ENCODE measurements at regions not wholly inside any gene's neighbourhood (a gene's known extent, or its start where the extent isn't known, plus 50 kb on each side); places are given as distances from the start of the nearest gene placed in this dataset.

DNA sequence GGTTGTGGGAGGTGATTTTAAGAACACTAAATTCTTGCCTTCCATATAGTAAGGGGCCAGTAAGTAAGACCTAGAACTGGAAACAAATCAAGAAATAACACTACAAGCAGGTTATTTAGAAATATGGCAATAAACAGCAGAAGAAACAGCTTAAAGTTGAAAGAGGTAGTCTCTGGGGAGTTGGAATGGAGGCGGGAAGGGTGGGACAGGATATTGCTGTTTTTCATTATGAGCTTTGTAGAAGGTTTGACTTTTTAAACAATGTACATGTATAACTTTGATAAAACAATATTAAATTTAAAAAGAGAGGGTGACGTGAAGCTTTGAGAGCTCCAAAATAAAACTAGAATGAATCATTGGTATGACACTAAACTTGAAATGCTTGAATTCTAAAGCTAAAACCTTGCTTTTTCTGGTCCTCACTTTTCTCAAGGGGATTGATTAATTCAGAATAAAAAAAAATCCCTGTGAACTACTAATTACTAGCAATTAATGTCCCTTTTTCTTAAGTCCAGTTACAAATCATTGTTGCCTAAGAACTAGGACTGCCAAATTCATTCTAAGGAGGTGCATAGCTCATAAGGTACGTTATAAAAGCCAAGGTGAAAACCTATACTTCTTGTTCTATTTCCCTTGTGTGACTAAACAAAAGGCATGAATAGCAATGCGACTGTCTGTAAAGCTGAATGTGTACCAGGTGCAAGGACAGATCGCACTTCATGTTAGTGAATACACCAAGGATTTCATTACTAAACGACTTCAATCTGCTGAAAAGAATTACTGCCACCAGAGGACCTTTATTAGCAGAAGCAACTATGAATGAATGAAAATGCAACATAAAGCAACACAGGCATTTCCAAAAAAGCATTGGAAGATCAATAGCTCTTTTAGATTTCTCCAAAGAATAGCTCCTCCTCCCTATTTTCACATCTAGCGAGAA, 177.5 kb downstream of the RBM43 start:
- DNase-seq (ENCODE audit: low spot score) = no peak

DNA sequence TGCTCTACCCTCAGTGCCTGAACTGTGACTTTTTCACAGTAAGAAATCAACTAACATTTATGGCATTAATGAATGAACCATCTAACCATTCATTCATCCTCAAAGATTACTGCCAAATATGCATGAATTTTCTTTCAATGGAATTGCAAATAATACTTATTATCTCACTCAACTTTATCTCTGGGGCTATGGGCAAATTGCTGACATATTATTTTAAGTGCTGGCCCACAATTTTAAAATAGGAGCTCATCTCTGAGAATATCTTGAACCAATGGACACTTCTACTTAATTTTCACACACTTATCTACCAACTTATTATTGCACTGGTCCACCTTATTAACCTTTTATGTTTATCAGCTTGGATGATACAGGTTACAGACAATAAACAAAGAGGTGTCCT, 182.8 kb downstream of the RBM43 start:
- no peak for DNase-seq (ENCODE audit: low spot score)

DNA sequence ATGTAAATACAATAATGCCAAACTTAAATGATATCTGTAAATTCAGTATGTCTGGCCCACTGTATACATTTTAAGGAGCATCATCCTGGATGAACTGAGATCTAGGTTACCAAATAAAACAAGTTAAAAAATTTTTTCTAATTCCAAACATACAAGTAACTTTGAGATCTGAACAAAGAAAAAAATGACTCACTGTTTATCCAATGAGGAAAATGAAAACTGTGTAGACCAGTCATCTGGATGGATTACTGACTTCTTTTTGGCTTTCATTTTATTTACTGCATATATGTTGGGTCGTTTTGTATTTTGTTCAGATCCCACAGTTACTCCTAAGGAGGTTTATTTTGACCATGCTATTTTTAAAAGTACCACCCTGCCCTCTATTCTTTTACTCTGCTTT, 189.8 kb downstream of the RBM43 start:
- no peak for DNase-seq (ENCODE audit: low spot score)

DNA sequence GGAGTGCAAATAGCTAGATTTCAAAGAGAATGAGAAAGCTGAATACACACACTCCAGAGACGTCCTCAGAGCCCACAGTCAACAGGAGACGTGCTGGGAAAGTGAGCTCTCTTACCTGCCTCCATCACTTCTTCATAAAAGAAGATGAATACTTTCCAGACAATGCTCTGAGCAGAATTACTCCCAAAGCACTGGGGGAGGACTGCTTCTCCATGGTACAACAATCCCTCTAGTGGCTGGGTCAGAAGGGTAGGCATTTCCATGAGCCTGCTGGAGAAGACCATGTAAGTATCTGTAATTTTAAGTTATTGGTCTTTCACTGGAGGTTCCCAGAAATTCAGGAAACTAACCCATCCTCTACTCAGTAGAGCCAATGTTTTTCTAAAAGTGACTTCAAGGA, 190.3 kb downstream of the RBM43 start:
- DNase-seq (ENCODE audit: low spot score) = no peak

DNA sequence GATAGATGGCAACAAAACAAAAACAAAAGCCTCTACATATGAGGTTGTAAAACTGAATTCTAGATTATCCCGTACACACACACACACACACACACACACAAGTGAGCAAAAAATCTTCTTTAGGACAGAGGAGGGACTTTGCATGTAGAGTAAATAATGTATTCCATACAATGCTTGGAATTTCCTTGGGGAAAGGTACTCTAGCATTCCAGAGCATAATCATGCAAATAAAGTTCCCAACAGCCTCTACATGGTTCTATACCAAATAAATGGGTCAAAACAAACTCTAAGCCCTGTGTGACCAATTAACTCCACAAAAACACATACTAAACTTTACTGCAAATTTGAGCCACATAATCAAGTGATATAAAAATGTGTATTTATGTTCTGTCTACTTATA, 191.4 kb downstream of the RBM43 start:
- DNase-seq (ENCODE audit: low spot score) = no peak

DNA sequence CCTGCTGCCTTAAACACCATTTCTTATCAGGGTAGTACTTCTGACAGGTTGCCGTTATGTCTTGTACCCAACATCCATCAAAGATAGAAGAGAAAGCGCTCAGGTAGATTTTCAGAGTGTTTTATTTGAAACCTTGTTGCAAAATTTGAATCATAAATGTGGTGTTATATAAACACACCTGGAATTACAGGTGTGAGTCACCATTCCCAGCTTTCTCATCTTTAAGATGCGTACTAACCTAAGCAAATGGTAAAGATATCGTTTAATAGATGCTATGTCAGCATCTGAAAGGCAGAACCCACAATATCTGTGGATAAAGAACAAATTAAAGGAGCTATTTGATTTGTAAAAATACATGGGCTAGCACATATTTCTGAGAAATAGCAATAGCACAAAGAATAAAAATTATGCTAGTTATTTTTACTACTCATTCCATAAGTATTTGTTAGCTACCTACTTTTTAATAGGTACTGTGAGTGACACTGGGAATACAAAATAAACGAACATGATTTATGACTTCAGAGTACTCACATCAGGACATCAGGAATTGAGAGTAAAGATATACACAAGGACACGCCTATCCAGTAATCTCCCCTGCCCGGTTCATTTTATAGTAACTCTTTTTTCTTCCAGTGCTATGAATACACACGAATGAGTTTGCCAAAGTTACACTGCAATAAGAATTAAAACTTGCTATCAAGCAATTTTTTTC, 193.8 kb downstream of the RBM43 start:
- DNase-seq (ENCODE audit: low spot score) = no peak

DNA sequence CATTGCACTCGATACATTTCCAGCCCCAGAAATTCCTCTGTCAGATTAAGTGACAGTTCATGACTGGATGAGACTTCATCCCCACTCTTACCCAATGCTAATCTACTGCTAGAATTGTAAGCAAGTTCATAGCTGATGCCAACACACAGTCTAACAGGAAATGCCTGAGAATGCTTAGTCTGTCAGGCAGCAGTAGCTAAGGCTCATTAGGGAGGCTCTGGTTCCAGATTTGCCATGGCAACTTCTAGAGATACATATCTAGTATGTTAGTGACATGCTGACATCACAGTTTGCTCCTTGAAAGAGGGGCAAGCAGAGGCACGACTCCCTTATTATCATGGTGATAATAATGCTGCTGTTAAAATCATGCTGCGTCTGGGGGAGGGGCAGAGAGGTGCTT, 198.4 kb downstream of the RBM43 start:
- DNase-seq (ENCODE audit: low spot score) = no peak

DNA sequence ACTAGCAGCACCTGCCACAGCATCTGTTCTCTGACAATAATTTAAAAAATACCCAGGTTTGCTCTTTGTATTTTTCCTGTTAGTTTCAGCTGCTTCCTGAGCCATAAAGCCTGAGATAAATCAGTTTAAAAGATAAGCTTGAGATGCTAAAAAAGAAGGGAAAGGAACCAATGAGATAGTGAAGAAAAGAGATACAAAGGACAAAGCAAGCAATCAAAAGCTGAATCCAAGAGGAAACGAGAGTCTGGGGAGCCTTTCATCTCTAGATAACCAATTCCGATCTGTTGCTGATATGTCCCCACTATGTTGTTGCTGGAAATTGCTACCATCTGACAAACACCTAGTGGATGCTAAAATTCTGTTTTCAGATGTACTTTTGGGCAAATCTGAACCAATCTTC, 201.4 kb downstream of the RBM43 start:
- no peak for DNase-seq (ENCODE audit: low spot score)

DNA sequence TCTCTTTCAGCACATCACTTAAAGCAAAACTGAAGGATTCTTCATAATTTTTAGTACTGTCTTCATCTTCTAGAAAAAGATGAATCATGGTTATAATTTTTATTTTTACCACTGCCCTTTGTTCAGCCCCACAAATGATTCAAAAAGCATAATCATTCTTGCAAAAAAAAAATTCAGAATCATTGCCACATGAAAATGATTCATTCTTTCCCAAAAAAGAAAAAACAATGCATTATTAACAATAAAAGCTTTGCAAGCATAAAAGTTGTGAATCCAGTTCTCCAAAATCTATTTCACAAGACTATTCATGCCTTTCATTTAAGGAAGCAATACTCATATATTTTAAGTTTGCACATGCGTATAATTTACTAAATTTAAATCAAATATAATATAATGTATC, 204.8 kb downstream of the RBM43 start:
- DNase-seq (ENCODE audit: low spot score) = no peak

DNA sequence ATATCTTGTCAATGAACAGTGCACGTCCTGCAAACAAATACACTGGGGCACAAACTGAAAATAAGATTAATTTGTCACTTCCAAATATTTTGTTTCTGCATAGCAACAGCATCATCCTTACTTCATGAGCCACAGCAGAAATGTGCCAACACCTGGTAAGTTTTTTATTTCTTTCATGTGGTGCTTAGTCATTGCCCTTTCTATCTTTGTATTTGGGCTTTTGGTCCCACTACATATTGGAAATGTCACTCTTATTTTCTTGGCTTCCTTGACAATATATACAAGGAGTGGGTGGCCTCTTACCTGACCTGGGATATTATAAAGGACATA, 208.0 kb downstream of the RBM43 start:
- no peak for DNase-seq (ENCODE audit: low spot score)

DNA sequence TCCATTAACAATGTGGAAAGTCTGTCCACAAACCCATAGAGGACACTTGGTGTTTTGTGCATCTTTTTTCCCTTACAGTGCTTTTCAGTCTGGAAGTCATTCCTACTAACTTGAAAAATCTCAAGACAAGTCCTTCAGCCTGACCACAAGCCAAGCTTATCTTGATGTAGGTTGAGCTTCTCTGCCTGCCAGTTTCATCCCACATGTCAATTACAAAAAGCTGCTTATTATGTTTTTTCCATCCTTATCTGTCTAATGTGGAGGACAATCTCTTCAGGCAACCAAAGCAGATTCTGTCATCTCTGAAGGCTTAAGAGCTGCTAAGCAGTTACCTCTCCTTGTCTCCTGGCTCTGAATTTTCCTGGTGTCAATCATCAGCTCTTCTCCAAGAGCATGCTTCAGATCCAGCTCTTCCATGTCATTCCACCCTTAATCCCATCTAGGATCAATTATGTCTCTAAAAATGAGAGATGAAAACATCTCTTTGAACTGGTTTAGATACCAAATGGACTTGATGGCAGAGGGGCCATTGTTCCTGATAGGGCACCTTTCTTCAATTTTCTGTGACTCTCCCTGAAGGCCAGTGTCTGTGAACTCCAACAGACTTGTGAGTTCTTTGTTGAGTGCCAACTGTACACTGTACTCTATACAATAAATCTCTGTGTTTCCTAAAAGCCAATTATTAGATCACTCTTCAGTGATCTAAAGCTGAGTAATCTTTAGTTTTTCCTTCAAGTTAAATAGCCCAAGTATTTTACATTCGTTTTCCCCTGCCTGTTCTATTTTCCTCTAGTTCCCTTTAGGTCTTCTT, 208.6 kb downstream of the RBM43 start:
- DNase-seq (ENCODE audit: low spot score) = no peak

DNA sequence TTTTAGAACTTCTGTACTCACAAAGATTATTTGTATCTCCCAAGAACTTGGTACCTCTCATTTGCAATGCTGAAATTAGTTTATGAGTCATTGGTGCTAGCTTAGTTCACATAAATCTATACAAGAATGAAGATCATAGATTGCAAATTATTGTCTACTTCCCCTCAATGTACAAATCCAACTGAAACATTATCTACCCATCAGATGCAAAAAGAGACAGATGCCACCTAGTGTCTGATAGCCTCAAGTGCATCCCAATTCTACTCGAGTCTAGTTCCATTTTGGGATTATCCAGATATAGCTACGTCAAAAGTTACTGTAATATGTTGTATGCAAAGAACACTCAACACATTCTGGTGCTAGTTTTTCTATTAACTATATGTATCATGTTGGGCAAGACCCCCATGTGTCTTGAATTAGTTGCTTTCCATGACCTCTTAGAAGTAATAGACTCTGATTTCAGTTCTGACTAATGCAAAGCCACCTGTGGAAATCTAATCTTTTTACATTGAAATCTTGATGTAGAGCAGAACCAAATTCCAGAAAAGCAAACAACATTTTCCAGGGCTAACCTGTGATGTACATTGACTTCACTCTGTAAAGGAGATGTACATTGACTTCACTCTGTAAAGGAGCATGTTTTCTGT, 210.0 kb downstream of the RBM43 start:
- DNase-seq (ENCODE audit: low spot score) = peak; percentile 32

DNA sequence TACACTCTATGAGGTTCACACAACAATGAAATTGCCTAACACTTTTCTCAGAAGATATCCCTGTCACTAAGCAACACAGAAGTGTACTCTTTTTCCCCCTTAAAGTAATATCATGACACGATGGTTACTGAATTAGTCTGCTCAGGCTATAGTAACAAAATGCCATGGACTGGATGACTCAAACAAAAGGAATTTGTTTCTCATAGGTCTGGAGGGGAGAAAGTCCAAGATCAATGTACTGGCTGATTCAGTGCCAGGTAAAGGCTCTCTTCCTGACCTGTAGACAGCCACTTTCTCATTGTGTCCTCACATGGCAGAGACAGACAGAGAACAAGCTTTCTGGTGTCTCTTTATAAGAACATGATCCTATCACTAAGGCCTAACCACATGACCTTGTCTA, 211.9 kb downstream of the RBM43 start:
- peak; percentile 32 for DNase-seq (ENCODE audit: low spot score)

DNA sequence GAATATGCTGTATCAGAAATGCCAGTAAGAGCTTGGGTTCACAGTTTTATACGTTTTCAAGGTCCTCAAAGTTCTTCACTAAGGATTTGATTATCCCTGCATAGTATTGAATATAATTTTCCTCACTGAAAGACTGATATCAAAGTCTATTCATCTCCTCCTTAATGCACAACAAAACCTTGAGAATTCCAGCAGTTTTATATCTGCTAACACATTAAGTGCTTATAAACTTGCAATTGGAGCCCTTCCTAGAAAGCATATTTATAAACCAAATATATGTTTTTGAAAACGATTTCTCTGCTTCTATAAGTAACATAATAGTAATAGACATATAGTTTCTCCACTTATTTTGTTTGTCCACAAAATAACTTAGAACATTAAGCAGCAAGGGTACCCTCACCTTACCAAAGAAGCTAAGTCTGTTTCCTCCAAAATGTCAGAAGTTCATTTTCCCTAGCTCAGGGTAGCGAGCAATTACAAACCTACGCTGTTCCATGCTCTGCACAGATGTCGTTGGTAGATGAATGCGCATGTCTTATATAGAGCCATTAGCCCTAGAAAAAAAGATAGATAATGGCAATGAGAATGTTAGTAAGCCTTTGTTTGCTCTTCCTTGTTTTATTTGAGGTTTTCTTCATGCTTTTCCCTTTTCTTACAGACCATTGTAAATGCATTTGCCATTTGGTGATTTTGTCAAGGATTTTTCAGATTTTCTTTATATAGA, 213.2 kb downstream of the RBM43 start:
- DNase-seq (ENCODE audit: low spot score) = no peak

DNA sequence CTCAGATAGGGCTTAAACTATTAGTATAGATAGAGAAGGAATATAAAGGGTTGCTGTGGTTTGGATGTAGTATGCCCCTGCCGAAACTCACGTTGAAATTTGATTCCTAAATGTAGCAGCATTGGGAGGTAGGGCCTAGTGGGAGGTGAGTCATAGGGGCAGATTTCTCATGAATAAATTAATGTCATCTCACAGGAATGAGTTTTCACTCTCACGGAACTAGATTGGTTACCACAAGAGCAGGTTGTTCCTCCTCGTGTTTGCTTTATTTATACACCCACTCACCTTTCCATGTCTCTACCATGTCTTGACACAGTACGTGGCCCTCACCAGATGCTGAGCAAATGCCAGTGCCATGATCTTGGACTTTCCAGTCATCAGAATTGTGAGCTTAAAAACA, 218.2 kb downstream of the RBM43 start:
- DNase-seq (ENCODE audit: low spot score) = no peak

DNA sequence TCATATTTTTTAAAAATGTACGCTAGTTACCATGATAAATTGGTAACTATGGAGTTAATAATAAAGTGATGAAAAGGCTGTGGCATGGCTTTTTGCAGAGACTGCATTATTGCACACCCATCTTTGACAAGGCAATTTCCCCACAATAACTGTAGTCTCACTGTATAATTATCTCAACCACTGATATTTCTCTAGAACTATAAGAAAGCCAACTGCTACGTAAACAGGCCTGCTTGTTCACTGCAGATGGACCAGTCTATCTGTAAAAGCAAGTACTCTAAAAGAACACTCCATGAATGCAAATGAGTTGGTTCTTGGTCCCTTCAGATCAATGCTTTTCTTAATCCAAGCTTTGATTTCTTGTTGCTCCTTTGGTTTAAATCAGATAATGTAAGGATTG, 218.7 kb downstream of the RBM43 start:
- no peak for DNase-seq (ENCODE audit: low spot score)

DNA sequence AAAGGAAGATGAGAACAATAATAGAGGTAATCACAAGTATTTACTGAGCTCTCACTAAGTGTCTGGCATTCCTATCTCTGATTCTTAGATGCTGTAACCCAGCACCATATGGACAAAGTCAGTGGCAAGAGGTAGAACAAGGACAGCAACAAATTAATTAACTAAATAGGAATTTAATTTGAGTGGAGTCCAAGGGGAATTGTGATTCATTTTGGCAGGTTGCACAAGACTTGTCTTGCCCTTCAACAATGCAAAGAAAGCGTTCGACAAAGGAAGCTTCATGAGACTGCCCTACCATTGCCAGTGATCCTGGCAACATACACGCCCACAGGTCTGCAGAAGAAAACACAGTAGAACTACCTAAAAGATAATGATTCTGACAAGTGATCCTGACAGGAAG, 221.6 kb downstream of the RBM43 start:
- no peak for DNase-seq (ENCODE audit: low spot score)

DNA sequence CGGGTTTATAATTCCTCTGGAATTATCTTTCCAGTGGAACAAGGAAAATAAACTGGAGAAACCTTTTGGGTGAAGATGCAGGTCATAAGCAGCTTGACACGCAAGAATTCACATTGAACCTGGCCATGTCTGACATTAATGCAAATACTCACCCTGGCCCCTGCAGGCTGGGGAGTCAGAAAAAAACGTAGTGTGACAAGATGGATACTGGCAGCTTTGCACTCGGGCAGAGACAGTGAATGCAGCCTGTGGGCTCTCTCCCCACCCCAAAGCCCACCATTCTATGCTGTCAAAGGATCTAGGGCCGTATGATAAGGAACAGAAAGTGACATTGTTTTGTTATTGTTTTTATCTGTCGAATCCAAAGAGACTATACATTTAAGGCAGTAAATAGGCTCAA, 223.1 kb downstream of the RBM43 start:
- no peak for DNase-seq (ENCODE audit: low spot score)

DNA sequence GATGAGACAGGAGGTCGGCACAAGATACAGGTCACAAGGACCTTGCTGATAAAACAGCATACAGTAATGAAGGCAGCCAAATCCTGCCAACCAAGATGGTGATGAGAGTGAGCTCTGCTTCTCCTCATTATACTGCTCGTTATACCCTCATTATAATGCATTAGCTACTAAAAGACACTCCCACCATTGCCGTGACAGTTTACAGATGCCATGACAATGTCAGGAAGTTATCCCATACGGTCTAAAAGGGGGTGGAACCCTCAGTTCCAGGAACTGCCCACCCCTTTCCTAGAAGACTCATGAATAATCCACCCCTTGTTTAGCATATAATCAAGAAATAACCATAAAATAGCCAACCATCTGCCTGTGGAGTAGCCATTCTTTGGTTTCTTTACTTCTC, 224.2 kb downstream of the RBM43 start:
- no peak for DNase-seq (ENCODE audit: low spot score)

DNA sequence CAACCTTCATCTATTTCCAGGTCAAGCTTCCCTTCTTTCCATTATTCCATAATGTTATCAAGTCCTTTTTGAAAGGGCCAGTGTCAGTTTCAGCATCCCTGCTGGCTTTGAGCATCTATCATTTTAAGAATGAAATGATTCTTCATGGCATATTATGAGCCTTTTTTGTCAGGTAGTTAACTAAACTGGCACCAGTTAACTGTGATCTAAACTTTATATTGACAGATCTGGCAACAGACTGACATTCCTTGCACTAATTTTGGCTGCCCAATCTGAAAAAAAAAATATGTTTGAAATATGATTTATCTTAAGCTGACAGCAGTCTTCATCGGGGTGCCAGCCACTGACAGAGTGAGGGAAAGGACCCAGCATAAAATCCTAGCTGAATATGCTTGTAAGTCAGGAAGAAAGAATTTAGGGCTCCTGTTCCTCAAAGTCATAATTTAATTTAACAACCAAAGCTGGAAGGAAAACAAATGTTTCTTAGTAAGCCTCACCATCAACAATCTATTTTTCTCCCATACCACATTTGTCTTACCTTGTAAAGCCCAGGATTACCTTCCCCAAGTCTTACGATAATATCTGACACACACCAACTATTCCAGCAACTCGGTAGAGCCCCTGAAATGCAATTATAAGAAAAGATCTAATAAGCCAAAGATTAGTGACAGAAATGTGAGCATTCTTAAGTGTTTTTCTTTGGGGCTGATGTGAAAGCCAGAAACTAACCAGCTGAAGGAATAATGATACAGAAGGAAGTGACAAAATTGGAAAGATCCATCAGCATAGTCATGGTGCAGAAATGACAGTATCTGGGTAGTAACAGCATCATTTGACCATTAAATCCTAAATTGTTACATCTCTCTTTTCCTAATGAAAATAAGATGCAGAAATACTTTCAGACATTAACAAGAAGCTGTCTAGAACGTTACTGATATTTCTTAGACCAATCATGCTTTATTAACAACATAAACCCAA, 228.1 kb downstream of the RBM43 start:
- DNase-seq (ENCODE audit: low spot score) = no peak
